ENCODE measurements at regions not wholly inside any gene's neighbourhood (a gene's known extent, or its start where the extent isn't known, plus 50 kb on each side); places are given as distances from the start of the nearest gene placed in this dataset.

GRCh38 chr4:22587253-22587652 is 71.4 kb upstream of the ADGRA3 start:
- TF ChIP-seq CTCF (conservative IDR thresholded peaks at IDR 0.05; ENCODE audit: low read length) (no peak), EZH2phosphoT487 (IDR thresholded peaks at IDR 0.05; ENCODE audit: borderline replicate concordance) (no peak)
